GM19468 (cell line): ENCODE measurements at regions not wholly inside any gene's neighbourhood (a gene's known extent, or its start where the extent isn't known, plus 50 kb on each side); places are given as distances from the start of the nearest gene placed in this dataset.

Experiments used
- ATAC-seq: cut with Tn5 transposase; IDR thresholded peaks from one replicate; pipeline ENCODE4 v1.9.1; 2021; ENCODE audit warnings: mild to moderate bottlenecking, moderate library complexity, moderate number of reproducible peaks; ENCODE audit not compliant: unreplicated experiment; ENCODE audit errors: extremely low read depth

DNA sequence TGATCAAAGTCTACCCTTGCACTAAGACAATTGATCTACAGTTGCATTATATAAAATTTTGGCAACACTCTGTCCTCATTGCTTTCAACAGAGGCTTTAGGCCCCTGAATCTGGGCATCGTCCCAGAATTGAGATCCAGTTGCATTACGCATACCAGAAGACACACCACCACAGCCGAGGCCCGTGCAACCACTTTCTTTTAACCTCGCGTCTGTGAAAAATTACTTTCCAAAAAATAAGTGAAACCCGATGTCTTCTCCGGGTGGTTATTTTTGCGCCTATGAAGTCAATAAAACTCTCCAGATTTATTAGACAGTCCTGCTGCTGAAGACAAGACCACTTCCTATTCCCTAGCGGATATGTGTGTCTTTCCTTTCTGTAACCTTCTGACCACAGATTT is 52.1 kb upstream of the NFIB start:
- no peak for ATAC-seq

DNA sequence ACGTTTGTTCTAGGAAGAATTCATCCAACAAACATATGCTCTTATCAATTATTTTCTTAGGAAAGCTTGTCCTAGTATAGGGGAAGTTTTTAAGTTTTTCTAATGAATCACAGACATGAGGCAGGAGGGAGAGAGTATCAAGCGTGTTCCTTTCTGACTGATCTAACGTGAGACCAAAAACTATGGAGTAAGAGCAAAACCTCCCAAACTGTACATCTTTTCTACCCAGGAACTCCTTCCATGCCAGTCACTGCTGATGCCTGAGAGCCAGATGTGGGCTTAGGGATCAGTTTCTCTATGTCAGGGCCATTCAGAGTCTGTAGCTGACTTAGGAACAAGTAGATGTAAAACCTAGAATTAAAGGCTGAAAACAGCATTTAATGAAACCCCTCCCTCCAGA is 51.7 kb upstream of the NFIB start:
- no peak for ATAC-seq
